CD8-positive, alpha-beta memory T cell (primary cell): ENCODE measurements at regions not wholly inside any gene's neighbourhood (a gene's known extent, or its start where the extent isn't known, plus 50 kb on each side); places are given as distances from the start of the nearest gene placed in this dataset.
A peak's percentile ranks its signal among the peaks of the same experiment; 100 is the strongest.

Experiments used
- CTCF ChIA-PET: fragments of 350-600 bp; sonication (Branson Sonifier 250); formaldehyde crosslinking; loops from one replicate; lab custom pipeline; 2021; ENCODE audit warnings: antibody characterized with exemption; lab: Charles Lee
- POLR2A ChIA-PET: fragments of 350-600 bp; sonication (Branson Sonifier 250); formaldehyde crosslinking; loops from one replicate; lab custom pipeline; 2021; ENCODE audit warnings: antibody characterized with exemption; lab: Charles Lee
- DNase-seq, 5 donors: peaks; one replicate each; pipeline versions ENCODE4 v3.0.0 to v3.0.0-alpha.2; 2020 to 2022; ENCODE audit warnings: mixed read lengths in 1 of 5
- H3K27ac ChIP-seq: one replicate; pipeline ENCODE4 v1.7.0; 2013; ENCODE audit warnings: low read depth, mild to moderate bottlenecking, low read length, moderate library complexity
- H3K27me3 ChIP-seq: 2 replicates; pipeline ENCODE4 v1.7.0; 2013; ENCODE audit warnings: low read length, mild to moderate bottlenecking; ENCODE audit not compliant: insufficient read depth, poor library complexity, severe bottlenecking
- H3K36me3 ChIP-seq: 2 replicates; pipeline ENCODE4 v1.7.0; 2013; ENCODE audit warnings: mild to moderate bottlenecking, low read length, moderate library complexity; ENCODE audit not compliant: insufficient read depth
- H3K4me1 ChIP-seq: 2 replicates; pipeline ENCODE4 v1.7.0; 2013; ENCODE audit warnings: mild to moderate bottlenecking, low read length, moderate library complexity; ENCODE audit not compliant: insufficient read depth
- H3K4me3 ChIP-seq: 2 replicates; pipeline ENCODE4 v1.7.0; 2013; ENCODE audit warnings: mild to moderate bottlenecking, low read length
- H3K9me3 ChIP-seq: 2 replicates; pipeline ENCODE4 v1.7.0; 2013; ENCODE audit warnings: mild to moderate bottlenecking, low read length
- H3K27ac Mint-ChIP-seq, 8 donors: one replicate each; pipeline ENCODE4 v1.8.0; 2020 to 2021; ENCODE audit warnings: mixed read lengths in 8 of 8, mild to moderate bottlenecking in 6 of 8, inconsistent platforms in 3 of 8, moderate library complexity in 3 of 8
- H3K27me3 Mint-ChIP-seq, 2 donors: one replicate each; pipeline ENCODE4 v1.8.0; 2020 to 2021; ENCODE audit warnings: mixed read lengths in 2 of 2, mild to moderate bottlenecking in 1 of 2, moderate library complexity in 1 of 2
- H3K36me3 Mint-ChIP-seq, 3 donors: one replicate each; pipeline ENCODE4 v1.8.0; 2020 to 2021; ENCODE audit warnings: mixed read lengths in 3 of 3, inconsistent platforms in 1 of 3, mild to moderate bottlenecking in 1 of 3
- H3K4me1 Mint-ChIP-seq, 3 donors: one replicate each; pipeline ENCODE4 v1.8.0; 2020 to 2021; ENCODE audit warnings: mixed read lengths in 3 of 3, inconsistent platforms in 1 of 3, mild to moderate bottlenecking in 1 of 3
- H3K4me3 Mint-ChIP-seq, 7 donors: one replicate each; pipeline ENCODE4 v1.8.0; 2020 to 2021; ENCODE audit warnings: mixed read lengths in 7 of 7, mild to moderate bottlenecking in 6 of 7, moderate library complexity in 4 of 7, inconsistent platforms in 2 of 7
- H3K9me3 Mint-ChIP-seq, 5 donors: one replicate each; pipeline ENCODE4 v1.8.0; 2020 to 2022; ENCODE audit warnings: mixed read lengths in 5 of 5, mild to moderate bottlenecking in 3 of 5, moderate library complexity in 2 of 5, inconsistent platforms in 1 of 5

DNA sequence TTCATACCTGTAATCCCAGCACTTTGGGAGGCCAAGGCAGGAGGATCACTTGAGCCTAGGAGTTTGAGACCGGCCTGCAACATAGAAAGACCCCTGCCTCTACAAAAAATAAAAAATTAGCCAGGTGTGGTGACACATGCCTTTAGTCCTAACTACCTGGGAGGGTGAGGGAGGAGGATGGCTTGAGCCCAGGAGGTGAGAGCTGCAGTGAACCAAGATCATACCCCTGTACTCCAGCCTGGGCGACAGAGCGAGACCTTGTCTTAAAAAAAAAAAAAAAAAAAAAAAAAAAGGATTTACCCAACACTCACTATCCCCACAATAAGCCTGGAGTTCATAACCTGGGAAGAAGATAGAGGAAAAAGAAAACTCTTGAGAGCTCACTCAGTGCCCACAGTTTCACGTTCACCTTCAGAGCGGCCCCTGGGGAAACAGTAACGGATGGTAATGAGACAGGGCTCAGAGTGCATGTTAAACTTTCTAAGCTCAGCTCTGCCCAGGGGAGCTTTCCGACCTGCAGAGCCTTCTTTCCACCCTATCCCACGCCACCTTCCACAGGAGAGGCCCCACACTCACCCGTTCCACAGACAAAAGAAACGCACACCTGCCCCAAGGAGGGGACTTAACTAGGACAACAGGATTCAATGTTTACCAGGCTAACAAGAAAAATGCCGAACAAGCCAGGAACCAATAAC, 259.8 kb upstream of the KLF14 start:
- peak overlapping the region in 5 of 7 donors; percentile 7 to 71 (median 49) for H3K4me3 Mint-ChIP-seq
- peaks cover 0 to 1% of the 10 kb centered on the region in 2 donors for H3K27me3 Mint-ChIP-seq
- Histone ChIP-seq H3K4me3 (no peak overlapping the region), H3K27ac (no peak overlapping the region), H3K9me3 (no peaks in the 10 kb centered on the region), H3K36me3 (no peaks in the 10 kb centered on the region), H3K27me3 (no peaks in the 10 kb centered on the region), H3K4me1 (peaks cover 84% of the 10 kb centered on the region)
- peaks cover 80 to 84% (median 81%) of the 10 kb centered on the region in 3 donors for H3K4me1 Mint-ChIP-seq
- H3K9me3 Mint-ChIP-seq = no peaks in the 10 kb centered on the region
- H3K36me3 Mint-ChIP-seq = peaks cover 0 to 68% (median 6%) of the 10 kb centered on the region in 3 donors
- ChIA-PET POLR2A (no interaction called here), CTCF (interaction anchor here (0.9 to 1.9 kb wide), 2 partner anchors 11 to 97 kb away, joined by 3 to 13 read pairs; no protein-coding TSS in a partner anchor)
- no peak for DNase-seq
- peak overlapping the region; percentile 1 to 96 (median 82) for H3K27ac Mint-ChIP-seq

DNA sequence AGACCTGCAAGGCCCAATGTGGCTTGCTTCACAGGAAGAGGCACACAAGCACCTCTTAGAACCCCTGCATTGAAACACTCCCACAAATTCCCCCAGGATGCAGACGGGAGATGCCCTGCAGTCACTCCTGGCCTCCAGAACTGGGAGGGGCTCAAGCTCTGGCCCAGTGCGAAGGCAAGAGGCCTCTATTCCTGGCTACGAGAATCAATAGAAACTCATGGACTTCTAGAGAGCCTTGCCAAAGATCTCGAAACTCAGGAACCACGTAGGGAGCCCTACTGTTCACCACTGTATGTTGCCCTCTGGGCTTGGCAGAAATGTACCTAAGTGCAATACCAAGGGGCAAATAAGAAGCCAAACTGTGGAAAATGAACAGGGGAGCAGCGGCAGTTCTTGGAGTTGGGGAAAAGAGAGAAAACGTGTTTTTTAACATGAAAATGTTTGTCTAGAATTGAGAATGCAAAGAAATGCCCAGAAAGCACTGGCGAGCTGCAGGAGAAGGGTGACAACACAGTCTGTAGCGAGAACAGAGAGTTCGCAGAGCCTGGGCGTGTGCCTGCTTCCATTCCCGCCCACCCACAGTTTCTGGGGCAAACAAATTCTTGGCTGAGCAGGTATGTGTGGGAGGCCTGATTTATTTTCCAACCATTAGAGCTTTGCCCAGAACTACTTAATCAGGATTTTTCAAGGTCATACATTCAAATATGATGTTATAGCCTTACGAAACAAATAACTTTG, 260.5 kb upstream of the KLF14 start:
- Mint-ChIP-seq H3K36me3 (peaks cover 0 to 70% (median 8%) of the 10 kb centered on the region in 3 donors), H3K9me3 (no peaks in the 10 kb centered on the region), H3K4me1 (peaks cover 80 to 91% (median 88%) of the 10 kb centered on the region in 3 donors), H3K27ac (peak overlapping the region in 7 of 8 donors; percentile 60 to 96 (median 87)), H3K4me3 (peak overlapping the region; percentile 1 to 59 (median 49)), H3K27me3 (peaks cover 0 to 1% of the 10 kb centered on the region in 2 donors)
- Histone ChIP-seq H3K27me3 (no peaks in the 10 kb centered on the region), H3K4me1 (peaks cover 84% of the 10 kb centered on the region), H3K4me3 (no peak overlapping the region), H3K9me3 (no peaks in the 10 kb centered on the region), H3K36me3 (no peaks in the 10 kb centered on the region), H3K27ac (no peak overlapping the region)
- no peak for DNase-seq
- ChIA-PET POLR2A (no interaction called here), CTCF (interaction anchor here (0.9 to 3.0 kb wide), 4 partner anchors 12 to 98 kb away, joined by 3 to 13 read pairs (median 8); no protein-coding TSS in a partner anchor)

DNA sequence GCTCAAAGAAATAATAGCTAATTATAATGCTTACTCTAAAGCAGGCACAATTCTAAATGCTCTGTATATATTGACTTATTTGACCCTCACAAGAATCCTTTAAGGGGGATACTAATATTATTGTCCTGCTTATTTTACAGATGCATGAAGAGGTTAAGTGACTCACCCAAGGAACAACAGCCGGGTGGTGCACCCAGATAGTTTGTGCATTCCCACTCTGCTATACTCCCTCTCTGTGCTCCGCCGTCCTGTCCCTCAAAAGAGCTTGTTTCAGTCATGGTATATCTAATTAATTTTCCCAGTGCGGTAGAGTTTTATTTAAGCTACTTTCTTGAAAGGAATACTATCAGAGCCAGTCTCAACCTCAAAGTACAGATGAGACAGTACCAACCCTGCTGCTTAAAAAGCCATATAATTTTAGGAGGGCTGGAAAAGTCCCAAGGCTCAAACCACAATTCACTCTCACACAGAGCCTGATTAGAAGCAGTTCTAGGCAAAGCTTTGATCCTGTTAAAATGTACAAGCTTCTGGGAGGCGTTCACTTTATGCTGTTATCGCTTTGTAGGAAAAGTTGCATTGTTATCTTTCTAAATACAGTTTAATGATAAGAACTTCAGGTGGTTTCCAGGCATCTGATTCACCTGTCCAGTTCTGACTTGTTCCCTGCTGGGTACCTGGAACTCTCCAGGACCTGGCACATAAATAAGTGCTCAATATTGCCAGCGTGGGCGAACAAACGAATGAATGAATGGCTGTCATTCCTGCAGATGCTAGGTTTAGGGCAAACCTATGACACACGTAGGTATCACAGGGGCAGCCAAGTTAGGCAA, 261.5 kb upstream of the KLF14 start:
- DNase-seq = no peak
- H3K27me3 Mint-ChIP-seq = peaks cover 0 to 1% of the 10 kb centered on the region in 2 donors
- peak overlapping the region; percentile 10 to 96 (median 88) for H3K27ac Mint-ChIP-seq
- no peaks in the 10 kb centered on the region for H3K9me3 Mint-ChIP-seq
- H3K36me3 ChIP-seq = no peaks in the 10 kb centered on the region
- no peak overlapping the region for H3K4me3 ChIP-seq
- no peaks in the 10 kb centered on the region for H3K9me3 ChIP-seq
- H3K4me3 Mint-ChIP-seq = peak overlapping the region in 5 of 7 donors; percentile 3 to 49 (median 23)
- peaks cover 85% of the 10 kb centered on the region for H3K4me1 ChIP-seq
- CTCF ChIA-PET = interaction anchor here (0.9 to 3.0 kb wide), 4 partner anchors 12 to 99 kb away, joined by 3 to 13 read pairs (median 8); no protein-coding TSS in a partner anchor
- H3K36me3 Mint-ChIP-seq = peaks cover 0 to 74% (median 10%) of the 10 kb centered on the region in 3 donors
- H3K27ac ChIP-seq = no peak overlapping the region
- H3K4me1 Mint-ChIP-seq = peaks cover 83 to 94% (median 93%) of the 10 kb centered on the region in 3 donors
- no peaks in the 10 kb centered on the region for H3K27me3 ChIP-seq
- POLR2A ChIA-PET = no interaction called here

DNA sequence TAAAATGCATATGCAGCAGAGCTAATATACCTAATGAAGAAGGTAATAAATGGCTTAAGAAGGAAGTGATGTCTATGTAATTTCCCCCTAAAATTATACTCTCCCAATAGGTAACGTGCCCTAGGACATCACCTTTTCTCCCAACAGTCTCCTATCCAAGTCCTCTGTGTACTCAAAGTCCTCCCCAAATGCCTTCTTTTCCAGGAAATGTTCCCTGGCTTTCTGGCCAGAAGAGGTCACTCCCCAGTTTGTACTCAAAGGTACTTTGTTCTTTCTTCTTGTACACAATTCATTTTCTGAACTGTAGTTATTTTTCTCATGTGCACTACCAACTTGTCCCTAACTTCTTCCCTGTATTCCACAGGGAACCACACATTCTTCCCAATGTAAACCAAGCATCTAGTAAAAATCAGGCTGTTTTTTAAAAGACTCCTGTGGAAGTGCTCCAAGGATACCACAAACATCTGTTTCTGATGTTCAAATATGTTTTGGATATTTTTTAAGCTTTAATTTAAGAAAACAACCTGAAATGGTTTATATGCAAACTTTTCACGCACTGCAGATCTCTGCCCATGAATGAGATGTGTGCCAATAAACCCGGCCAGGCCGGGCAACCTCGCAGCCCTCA, 262.3 kb upstream of the KLF14 start:
- Histone ChIP-seq H3K36me3 (no peaks in the 10 kb centered on the region), H3K4me1 (peaks cover 84% of the 10 kb centered on the region), H3K27ac (no peak overlapping the region), H3K9me3 (no peaks in the 10 kb centered on the region), H3K27me3 (no peaks in the 10 kb centered on the region), H3K4me3 (no peak overlapping the region)
- no peak for DNase-seq
- Mint-ChIP-seq H3K36me3 (peaks cover 0 to 73% (median 10%) of the 10 kb centered on the region in 3 donors), H3K4me1 (peaks cover 75 to 92% (median 92%) of the 10 kb centered on the region in 3 donors), H3K27me3 (no peaks in the 10 kb centered on the region), H3K9me3 (no peaks in the 10 kb centered on the region), H3K4me3 (peak overlapping the region; percentile 9 to 72 (median 41)), H3K27ac (peak overlapping the region; percentile 63 to 94 (median 85))
- POLR2A ChIA-PET = no interaction called here
- CTCF ChIA-PET = interaction anchor here (0.6 to 3.0 kb wide), 3 partner anchors 14 to 516 kb away, joined by 3 to 12 read pairs (median 3); no protein-coding TSS in a partner anchor

DNA sequence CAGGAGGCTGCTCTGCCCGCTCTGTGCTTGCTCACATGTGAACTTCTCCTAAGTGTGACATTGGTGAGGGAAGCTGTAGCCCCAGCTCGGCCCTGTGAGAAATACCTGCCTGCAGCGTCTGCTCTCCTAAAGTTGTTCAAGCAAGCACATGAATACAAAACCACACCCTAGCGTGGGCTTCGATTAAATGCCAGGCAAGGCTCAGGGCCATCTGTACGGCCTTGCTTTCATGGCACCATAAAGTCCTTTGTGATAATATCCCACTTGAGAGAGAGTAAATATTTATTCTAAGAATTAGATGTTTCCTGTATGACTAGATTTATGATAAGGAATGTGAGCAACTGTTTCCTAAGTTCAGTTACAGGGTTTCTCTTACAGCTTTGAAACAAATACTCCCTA, 262.8 kb upstream of the KLF14 start:
- Histone ChIP-seq H3K36me3 (no peaks in the 10 kb centered on the region), H3K27me3 (no peaks in the 10 kb centered on the region), H3K9me3 (no peaks in the 10 kb centered on the region), H3K4me1 (peaks cover 78% of the 10 kb centered on the region), H3K4me3 (no peak overlapping the region), H3K27ac (no peak overlapping the region)
- ChIA-PET CTCF (interaction anchor here (0.6 to 3.0 kb wide), 2 partner anchors 15 to 516 kb away, joined by 3 to 12 read pairs; no protein-coding TSS in a partner anchor), POLR2A (no interaction called here)
- Mint-ChIP-seq H3K4me1 (peaks cover 73 to 92% (median 92%) of the 10 kb centered on the region in 3 donors), H3K9me3 (no peaks in the 10 kb centered on the region), H3K4me3 (peak overlapping the region; percentile 7 to 72 (median 49)), H3K36me3 (peaks cover 5 to 72% (median 13%) of the 10 kb centered on the region in 3 donors), H3K27me3 (no peaks in the 10 kb centered on the region), H3K27ac (peak overlapping the region; percentile 63 to 94 (median 85))
- no peak for DNase-seq

DNA sequence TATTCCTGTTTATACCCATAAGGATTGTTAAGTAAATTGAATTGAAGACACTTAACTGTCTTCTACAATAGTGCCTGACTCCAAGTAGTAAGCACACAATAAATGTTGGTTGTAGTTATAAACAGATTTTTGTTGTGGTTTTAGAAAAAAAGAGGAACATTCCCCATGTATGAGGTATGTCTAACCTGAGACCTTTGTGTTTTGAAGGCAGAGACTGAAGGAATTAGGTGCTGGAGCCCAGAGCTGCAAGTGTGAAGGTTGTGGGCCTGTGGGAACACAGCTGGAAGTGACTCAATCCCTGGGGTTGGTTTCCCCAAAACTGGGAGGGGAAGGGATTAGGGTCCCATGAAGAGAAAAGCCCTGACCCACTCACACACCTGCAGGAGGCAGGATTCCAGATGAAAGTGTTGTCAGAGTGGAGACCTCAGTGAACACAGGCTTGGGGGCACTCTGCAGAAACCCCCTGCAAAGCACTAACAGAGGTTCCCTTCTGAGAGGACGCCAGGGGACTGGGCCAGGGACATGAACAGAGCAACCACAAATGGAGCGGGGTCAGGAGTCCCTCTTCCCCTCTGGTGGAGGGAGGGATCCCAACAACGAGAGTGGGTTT, 265.1 kb upstream of the KLF14 start:
- Histone ChIP-seq H3K9me3 (no peaks in the 10 kb centered on the region), H3K36me3 (no peaks in the 10 kb centered on the region), H3K4me1 (peaks cover 71% of the 10 kb centered on the region), H3K27me3 (no peaks in the 10 kb centered on the region), H3K27ac (no peak overlapping the region), H3K4me3 (no peak overlapping the region)
- H3K36me3 Mint-ChIP-seq = peaks cover 5 to 65% (median 12%) of the 10 kb centered on the region in 3 donors
- peak overlapping the region in 2 of 7 donors; percentile 41 to 70 for H3K4me3 Mint-ChIP-seq
- no peak for DNase-seq
- peak overlapping the region in 7 of 8 donors; percentile 18 to 93 (median 63) for H3K27ac Mint-ChIP-seq
- ChIA-PET POLR2A (no interaction called here), CTCF (no interaction called here)
- peaks cover 72 to 92% (median 91%) of the 10 kb centered on the region in 3 donors for H3K4me1 Mint-ChIP-seq
- peaks cover 0 to 3% (median 0%) of the 10 kb centered on the region in 5 donors for H3K9me3 Mint-ChIP-seq
- H3K27me3 Mint-ChIP-seq = no peaks in the 10 kb centered on the region

DNA sequence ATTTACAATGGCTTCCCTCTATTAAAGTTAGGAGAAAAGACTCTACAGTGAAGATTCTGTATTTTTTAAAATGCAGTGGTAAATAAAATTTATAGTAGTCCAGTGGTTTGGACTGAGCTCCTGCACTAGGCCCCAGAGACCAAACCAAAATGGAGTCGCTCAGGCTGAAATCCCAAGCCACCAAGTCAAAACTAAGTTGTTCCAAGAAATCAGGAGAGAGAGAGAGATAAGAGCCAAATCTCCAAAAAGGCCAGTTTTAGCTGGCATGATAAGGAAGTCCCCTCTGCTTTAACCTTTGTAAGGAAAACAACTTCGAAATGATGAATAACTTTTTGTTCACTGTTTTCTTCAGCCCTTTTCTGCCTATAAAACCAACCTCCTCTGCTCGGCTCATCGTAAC, 265.9 kb upstream of the KLF14 start:
- DNase-seq = no peak
- H3K27me3 ChIP-seq = no peaks in the 10 kb centered on the region
- no peaks in the 10 kb centered on the region for H3K27me3 Mint-ChIP-seq
- H3K9me3 ChIP-seq = no peaks in the 10 kb centered on the region
- H3K27ac ChIP-seq = no peak overlapping the region
- H3K4me3 ChIP-seq = no peak overlapping the region
- H3K36me3 Mint-ChIP-seq = peaks cover 5 to 65% (median 12%) of the 10 kb centered on the region in 3 donors
- peaks cover 0 to 3% (median 0%) of the 10 kb centered on the region in 5 donors for H3K9me3 Mint-ChIP-seq
- H3K4me3 Mint-ChIP-seq = no peak overlapping the region
- H3K36me3 ChIP-seq = no peaks in the 10 kb centered on the region
- peak overlapping the region in 5 of 8 donors; percentile 33 to 70 (median 43) for H3K27ac Mint-ChIP-seq
- ChIA-PET CTCF (no interaction called here), POLR2A (no interaction called here)
- peaks cover 70 to 92% (median 91%) of the 10 kb centered on the region in 3 donors for H3K4me1 Mint-ChIP-seq
- peaks cover 63% of the 10 kb centered on the region for H3K4me1 ChIP-seq
